ENCODE measurements at regions not wholly inside any gene's neighbourhood (a gene's known extent, or its start where the extent isn't known, plus 50 kb on each side); places are given as distances from the start of the nearest gene placed in this dataset.

DNA sequence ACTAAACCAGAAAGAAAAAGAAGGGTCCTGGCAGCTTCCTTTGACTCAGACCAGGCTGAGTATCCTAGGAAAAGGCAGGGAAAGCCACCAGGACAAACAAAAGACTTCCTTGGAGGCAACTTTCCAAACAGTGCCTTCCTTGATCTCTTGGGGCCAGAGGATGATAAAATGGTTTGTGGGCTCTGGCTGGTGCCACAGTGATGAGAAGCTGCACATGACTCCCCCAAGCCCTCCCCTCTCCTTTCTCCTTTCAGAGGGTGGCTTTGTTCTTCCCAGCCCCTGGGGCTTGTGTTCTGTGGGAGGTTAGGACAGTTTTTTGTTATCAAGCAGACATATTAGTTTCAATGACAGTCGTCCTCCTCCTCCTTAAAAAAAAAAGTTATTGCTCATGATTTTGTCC, 183.2 kb downstream of the SEM1 start:
- TF ChIP-seq, protein P1, sequence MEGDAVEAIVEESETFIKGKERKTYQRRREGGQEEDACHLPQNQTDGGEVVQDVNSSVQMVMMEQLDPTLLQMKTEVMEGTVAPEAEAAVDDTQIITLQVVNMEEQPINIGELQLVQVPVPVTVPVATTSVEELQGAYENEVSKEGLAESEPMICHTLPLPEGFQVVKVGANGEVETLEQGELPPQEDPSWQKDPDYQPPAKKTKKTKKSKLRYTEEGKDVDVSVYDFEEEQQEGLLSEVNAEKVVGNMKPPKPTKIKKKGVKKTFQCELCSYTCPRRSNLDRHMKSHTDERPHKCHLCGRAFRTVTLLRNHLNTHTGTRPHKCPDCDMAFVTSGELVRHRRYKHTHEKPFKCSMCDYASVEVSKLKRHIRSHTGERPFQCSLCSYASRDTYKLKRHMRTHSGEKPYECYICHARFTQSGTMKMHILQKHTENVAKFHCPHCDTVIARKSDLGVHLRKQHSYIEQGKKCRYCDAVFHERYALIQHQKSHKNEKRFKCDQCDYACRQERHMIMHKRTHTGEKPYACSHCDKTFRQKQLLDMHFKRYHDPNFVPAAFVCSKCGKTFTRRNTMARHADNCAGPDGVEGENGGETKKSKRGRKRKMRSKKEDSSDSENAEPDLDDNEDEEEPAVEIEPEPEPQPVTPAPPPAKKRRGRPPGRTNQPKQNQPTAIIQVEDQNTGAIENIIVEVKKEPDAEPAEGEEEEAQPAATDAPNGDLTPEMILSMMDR (IDR thresholded peaks at IDR 0.05), result no peak
- no peak for TF ChIP-seq EZH2 (IDR thresholded peaks at IDR 0.05)
- TF ChIP-seq EZH2phosphoT487 (IDR thresholded peaks at IDR 0.05), result no peak

All from neural progenitor cell (in vitro differentiated cells).